Left kidney (tissue), 1 donor: ENCODE measurements at regions not wholly inside any gene's neighbourhood (a gene's known extent, or its start where the extent isn't known, plus 50 kb on each side); places are given as distances from the start of the nearest gene placed in this dataset.
A peak's percentile ranks its signal among the peaks of the same experiment; 100 is the strongest.
"Not testable (repeated sequence)": the region's sequence is repeated elsewhere in the genome, so short reads cannot be mapped to it uniquely, and the experiment has no call there.

ENCODE experiments used
- DNase-seq: peaks from one replicate; pipeline ENCODE4 v3.0.0-alpha.2; 2013

GRCh38 chr12:78501825-78502224 lies 362.7 kb upstream of the SYT1 start:
- DNase-seq, result no peak

GRCh38 chr12:78519422-78519821 lies 345.2 kb upstream of the SYT1 start:
- no peak for DNase-seq

GRCh38 chr12:78530100-78530765 lies 334.3 kb upstream of the SYT1 start:
- DNase-seq, result no peak

- no peak for DNase-seq
These were observed 332.6 kb upstream of the SYT1 start for GRCh38 chr12:78531831-78532458.

- no peak for DNase-seq
These were observed 330.3 kb upstream of the SYT1 start for GRCh38 chr12:78534311-78534710.

GRCh38 chr12:78540606-78541336 lies 323.8 kb upstream of the SYT1 start:
- DNase-seq, result no peak

- no peak for DNase-seq
These were observed 313.7 kb upstream of the SYT1 start for GRCh38 chr12:78550831-78551230.

GRCh38 chr12:78555802-78556201 lies 308.8 kb upstream of the SYT1 start:
- no peak for DNase-seq

GRCh38 chr12:78556651-78557050 lies 307.9 kb upstream of the SYT1 start:
- no peak for DNase-seq

GRCh38 chr12:78559416-78559815 lies 305.2 kb upstream of the SYT1 start:
- no peak for DNase-seq

GRCh38 chr12:78559886-78560285 lies 304.7 kb upstream of the SYT1 start:
- no peak for DNase-seq

- DNase-seq, result no peak
These were observed 303.9 kb upstream of the SYT1 start for GRCh38 chr12:78560633-78561032.

GRCh38 chr12:78562368-78563205 lies 302.0 kb upstream of the SYT1 start:
- no peak for DNase-seq

GRCh38 chr12:78563826-78564225 lies 300.7 kb upstream of the SYT1 start:
- no peak for DNase-seq

- no peak for DNase-seq
These were observed 298.1 kb upstream of the SYT1 start for GRCh38 chr12:78566456-78566855.

- DNase-seq, result peak; percentile 14
These were observed 296.1 kb upstream of the SYT1 start for GRCh38 chr12:78568321-78569020.

GRCh38 chr12:78571953-78572352 lies 292.6 kb upstream of the SYT1 start:
- DNase-seq, result no peak

- not testable (repeated sequence) for DNase-seq
These were observed 289.4 kb upstream of the SYT1 start for GRCh38 chr12:78575208-78575607.

GRCh38 chr12:78579846-78580245 lies 284.7 kb upstream of the SYT1 start:
- peak; percentile 21 for DNase-seq

- peak; percentile 10 for DNase-seq
These were observed 284.3 kb upstream of the SYT1 start for GRCh38 chr12:78580296-78580695.

GRCh38 chr12:78584695-78585094 lies 279.9 kb upstream of the SYT1 start:
- no peak for DNase-seq

GRCh38 chr12:78585132-78585531 lies 279.4 kb upstream of the SYT1 start:
- DNase-seq, result no peak
